AG20443 (cell line): ENCODE measurements at regions not wholly inside any gene's neighbourhood (a gene's known extent, or its start where the extent isn't known, plus 50 kb on each side); places are given as distances from the start of the nearest gene placed in this dataset.
"Not testable (repeated sequence)": the region's sequence is repeated elsewhere in the genome, so short reads cannot be mapped to it uniquely, and the experiment has no call there.

Source experiments
- DNase-seq: peaks from one replicate; pipeline ENCODE4 v3.0.0; 2012; ENCODE audit warnings: low spot score, mixed read lengths

DNA sequence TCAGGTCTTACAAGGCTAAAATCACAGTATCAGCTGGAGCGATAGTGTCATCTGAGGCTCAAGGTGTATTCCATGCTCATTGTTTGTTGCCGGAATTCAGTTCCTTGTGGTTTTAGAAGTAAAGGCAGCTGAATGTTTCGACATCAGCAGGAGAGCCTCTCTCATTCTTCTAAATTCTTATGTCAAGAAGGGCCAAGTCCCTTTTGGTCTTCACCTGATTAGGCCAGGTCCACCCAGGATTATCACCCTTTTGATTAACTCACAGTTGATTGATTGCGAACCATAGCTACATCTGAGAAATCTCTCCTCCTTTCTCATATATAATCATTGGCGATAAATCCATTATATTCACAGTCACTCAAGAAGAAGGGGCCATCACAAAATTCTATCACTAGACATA is 806.7 kb upstream of the PRMT6 start:
- DNase-seq: no peak

DNA sequence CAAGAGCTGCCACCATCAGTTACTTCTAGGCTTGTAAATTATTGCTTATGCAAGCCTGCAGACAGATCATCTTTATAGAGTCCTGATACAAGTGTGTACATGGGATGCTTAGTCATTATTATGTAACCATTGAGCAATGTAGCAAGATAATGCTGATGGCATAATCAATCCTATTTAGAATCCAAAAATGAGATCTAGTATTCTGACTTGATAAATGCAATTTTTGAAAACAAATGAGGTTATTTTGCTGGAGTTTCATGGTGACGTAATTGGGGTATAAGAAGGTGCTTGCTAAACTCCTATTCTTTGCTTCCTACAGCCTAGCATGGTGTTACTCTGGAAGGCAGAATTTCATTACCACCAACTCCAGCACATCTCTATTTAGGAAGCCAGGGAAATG is 801.7 kb upstream of the PRMT6 start:
- DNase-seq: no peak

DNA sequence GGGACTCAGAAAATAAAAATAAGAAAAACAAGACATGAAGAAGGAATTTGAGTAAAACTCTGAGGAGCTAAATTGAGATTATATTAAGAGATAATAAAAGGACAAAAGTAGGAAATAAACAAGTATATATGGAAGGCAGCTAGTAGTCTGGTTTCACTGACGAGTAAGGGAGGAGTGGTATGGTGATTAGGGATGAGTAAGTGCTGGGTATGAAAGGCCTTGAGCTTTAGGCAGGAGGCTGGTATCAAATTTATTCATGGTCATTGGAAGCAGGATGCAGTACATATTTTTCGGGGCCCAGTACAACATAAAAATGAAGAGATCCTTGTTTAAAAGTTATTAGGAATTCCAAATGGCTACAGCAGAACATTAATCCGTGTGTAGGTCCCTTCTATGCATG is 789.7 kb upstream of the PRMT6 start:
- no peak for DNase-seq

DNA sequence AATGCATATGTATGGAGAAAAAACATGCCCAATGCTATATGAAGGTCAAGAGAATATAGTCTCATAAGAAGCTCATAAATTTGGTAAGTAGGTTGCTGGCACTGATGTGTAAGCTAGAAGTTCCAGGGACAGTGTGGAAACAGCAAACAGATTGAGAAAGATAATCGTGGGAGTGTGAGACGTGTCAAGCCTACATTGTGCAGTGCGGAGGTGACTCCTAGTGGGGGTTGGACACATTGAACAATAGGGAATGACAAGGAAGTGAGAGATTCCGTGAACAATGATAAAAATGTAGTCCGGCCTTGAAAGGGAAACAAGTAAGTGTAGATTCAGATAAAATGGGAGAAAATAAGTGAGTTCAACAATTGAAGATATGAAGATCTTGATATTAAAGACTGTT is 788.4 kb upstream of the PRMT6 start:
- peak; percentile 13 for DNase-seq

DNA sequence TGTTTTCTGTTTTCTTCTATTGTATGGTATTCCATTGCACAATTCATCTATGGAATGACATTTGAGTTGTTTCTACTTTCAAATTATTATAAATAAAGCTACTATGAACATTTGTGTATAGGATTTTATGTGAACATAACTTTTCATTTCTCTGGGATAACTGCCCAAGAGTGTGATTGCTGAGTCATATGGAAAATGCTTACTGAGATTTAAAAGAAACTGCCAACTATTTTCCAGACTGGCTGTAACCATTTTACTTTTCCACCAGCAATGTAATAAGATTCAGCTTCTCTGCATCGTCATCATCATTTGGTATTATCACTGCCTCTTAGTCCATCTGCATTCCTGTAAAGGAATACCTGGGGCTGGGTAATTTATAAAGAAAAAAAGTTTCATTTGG is 779.6 kb upstream of the PRMT6 start:
- no peak for DNase-seq

DNA sequence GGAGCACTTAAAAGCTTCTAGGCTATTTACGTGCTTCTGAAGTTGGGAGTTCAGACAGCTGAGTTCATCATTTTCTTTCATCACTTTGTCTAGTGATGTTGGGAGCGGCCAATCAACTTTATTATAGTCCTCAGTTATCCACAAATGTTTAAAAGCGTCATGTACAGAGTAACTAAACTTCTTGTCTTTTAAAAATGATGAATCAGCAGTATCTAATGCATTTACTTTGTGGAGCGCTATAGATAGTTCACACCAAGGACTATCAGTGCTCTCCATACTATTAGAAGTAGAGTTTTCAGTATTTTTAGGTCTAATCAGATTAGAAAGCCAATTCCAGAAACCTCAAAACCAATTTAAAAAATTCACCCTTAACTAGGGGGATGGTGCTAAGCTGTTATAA is 778.7 kb upstream of the PRMT6 start:
- DNase-seq: no peak

DNA sequence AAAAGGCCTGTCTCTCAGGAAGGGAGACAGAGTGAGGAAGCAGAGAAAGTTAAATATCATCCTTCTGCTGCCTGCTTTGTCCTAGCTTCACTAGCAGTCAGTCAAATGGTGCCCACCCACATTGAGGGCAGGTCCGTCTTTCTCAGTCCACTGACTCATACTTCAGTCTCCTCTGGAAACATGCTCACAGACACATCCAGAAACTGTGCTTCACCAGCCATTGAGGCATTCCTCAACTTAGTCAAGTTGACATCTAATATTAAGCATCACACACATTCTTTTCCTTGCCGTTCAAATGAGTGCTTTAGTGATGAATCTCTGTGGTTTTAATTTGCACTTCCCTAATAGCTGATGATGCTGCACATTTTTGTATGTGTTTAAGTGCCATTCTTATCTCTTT is 777.8 kb upstream of the PRMT6 start:
- peak; percentile 14 for DNase-seq

DNA sequence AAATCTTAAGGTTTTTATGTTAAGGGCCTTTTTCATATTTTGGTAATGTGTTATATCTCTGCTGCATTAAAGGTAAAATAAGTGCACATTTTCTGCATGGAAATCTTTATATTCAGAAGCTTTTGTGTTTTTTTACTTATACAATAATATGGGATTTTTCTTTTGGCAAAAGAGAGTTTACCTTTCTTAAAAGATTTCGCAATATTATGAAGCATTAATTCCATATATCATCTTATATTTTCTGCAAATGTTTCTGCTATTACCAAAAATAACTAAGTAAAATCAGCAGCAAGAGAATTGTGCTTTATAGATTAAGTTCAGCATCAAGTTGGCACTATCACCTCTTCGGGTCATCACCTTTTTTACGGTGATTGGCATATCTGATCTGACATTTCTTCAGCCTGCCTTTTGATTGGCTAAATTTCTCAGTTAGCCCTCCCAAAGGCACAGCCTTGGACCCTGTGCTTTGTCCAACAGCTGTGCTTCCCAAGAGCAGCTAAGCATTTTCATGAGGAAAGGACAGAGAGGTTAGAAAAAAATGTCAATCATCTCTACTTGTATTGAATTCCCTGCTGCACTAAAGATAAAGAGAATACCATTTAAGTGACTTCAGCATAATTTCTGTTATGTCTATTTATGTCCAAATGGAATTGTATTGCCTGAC is 767.1 kb upstream of the PRMT6 start:
- no peak for DNase-seq

DNA sequence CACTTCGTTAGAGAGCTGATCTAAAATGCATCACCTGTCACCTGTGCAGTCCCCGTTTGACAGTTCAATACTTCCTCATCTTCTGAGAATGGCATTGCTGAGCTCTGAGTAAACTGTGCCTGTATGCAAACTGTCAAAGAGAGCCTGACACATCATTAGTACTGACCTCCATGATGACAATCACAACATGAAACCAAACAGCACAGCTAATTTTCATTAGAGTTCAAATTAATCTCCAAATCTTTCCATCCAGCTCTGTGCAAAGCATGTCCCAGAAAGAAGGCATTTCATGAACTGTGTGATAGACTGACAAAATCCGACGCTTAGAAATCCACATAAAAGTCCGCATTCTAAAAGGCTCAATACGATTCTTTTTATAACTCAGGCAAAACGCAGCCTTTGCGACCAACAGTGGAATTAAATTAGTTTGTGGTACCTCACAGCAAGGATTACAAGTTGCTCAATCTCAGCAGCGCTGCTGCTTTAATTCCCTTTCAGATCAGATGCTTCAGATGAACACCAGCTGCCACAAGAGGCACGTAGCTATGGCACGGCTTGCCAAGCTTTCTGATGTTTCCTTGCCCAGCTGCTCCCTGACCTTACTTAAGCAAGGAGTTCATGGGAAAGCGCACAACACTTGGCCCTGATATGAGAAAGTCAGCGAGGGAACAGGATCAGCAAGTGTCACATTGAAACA is 765.5 kb upstream of the PRMT6 start:
- no peak for DNase-seq

DNA sequence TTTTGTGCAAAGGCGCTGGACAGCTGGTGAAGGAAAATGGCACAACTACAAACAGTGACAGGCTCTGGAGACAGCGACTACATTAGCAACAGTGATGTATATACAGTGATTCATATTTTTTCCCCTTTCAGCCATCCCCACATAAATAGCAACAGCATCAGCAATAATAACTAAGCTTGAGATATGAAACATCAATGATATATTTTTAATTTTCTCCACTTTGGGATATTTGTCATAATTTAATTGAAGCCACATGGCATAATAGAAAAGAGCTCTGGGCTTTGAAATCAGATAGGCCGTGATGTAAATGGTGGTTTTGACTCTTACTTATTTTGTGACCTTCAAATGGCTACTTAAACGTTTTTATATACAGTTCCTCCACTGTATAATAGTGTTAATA is 764.3 kb upstream of the PRMT6 start:
- no peak for DNase-seq

DNA sequence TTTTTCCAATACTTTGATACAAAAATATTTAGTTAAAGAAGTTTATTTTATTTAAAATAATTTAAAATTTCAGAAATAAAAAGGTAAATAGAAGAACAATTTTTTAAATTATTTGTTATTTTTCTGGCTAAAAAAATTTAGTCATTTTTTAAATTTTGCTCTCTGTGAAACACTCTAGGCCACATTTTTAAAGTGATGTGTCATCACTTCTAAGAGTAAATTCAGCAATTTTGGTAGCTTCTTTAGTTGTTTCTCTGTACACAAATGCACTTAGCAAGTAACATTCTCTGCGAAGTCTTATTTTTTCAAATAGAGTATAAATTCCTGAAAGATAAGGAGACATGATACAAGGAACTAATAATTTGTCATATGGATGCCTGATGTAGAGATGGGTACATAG is 760.0 kb upstream of the PRMT6 start:
- DNase-seq: no peak

DNA sequence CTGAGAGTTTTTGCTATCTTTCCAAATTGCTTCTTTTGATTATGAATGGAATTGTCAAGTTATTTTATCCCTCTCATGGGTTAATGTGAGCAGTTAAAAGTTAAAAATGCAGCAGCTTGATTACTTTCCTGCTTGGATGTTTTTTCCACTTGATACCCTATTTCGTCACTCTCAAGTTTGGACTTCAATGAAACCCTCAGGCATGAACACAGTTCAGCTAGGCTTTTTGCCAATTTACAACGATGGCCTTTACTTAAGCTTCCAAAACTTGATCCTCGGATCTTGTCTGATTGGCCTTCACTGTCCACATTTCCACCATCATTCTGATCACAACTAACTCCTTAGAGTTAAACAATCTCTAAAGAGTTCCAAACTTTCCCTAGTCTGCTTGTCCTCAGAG is 752.4 kb upstream of the PRMT6 start:
- DNase-seq: no peak

DNA sequence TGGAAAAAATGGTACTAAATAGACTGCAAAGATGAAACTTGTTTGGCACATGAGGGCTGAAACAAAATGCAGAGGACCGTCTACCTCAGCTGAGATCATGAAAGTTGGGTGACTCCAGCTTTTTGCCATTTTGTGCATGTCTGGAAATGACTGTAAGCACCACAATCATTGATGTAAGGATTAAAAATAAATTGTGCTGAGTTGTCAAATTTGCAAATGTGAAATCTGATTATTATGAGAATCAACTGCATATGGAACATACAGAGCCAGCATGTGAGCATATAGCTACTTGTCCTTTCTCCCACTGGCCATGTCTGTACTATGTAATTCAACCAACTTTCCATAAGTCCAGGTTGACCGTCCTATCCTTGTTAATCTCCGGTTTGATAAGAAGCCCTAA is 736.9 kb upstream of the PRMT6 start:
- DNase-seq: no peak

DNA sequence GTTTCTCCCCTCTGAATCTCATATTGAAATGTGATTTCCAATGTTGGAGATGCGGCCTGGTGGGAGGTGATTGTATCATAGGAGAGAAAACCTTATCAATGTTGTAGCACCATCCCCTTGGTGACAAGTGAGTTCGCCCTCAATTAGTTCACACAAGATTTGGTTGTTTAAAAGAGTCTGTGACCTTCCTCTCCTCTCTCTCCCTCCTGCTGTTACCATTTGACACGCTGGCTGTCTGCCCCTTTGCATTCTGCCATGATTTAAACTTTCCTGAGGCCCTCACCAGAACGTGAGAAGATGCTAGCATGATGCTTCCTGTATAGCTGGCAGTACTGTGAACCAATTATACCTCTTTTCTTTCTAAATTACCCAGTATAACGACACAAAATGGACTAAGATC is 730.9 kb upstream of the PRMT6 start:
- no peak for DNase-seq

DNA sequence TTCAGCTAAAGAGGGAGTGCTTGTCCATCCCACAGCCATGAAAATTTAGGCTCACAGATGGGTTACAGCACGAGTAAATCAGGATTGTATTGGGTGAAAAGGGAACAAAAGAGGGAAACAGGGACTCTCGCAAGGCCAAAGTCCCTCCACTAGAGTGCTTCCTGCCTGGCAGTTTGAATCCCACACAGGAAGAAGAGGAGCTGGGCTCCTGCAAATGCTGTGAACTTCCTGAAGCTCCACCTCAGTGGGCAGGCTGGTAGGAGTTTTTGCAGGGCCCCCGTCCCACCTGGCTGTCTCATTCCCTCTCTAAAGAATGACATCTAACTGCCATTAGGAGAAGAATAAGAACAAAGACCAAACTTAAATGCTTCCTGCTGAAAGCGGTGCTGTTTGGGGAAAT is 712.0 kb upstream of the PRMT6 start:
- DNase-seq: no peak

DNA sequence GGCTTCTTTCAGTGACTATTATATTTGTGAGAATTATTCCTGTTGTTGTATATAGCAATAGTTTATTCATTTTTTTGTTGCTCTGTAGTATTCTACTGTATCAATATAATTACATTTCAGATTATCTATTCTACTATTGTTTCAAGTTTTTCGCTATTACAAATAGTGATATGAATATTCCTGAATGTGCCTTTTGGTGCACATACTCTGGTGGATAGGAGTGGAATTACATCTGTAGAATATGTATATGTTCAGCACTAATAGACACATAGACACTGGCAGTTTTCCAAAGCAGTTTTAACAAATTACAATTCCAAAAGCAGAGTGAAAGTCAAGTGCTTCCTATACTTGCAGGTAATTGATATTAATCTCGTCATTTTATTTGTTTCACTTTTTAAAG is 696.2 kb upstream of the PRMT6 start:
- no peak for DNase-seq

DNA sequence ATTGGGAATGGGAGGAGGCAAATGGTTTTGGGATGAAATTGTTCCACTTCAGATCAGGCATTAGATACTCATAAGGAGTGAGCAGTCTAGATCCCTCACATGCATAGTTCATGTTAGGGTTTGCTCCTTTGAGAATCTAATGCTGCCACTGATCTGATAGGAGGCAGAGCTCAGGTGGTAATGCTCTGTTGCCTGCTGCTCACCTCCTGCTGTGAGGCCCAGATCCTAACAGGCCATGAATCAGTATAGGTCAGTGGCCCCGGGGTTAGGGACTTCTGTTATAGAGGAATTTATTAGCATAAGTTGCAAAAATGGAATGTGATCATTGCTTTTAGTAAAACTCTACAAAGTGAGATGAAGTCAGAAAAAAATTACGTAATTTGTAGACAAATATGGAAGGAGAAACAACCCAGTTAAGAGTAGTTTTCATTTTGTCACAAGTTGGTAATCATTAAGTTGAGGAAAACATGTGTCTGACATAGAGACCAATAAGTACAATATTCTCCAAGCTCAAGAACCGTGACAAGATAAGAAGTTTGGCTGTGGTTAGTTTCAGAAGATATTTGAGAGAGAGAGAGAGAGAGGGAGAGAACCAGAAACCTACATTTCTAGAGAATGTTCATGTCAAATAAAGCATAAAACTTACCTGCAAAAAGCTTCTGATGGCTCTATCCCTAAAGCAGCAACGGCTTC is 689.7 kb upstream of the PRMT6 start:
- no peak for DNase-seq

DNA sequence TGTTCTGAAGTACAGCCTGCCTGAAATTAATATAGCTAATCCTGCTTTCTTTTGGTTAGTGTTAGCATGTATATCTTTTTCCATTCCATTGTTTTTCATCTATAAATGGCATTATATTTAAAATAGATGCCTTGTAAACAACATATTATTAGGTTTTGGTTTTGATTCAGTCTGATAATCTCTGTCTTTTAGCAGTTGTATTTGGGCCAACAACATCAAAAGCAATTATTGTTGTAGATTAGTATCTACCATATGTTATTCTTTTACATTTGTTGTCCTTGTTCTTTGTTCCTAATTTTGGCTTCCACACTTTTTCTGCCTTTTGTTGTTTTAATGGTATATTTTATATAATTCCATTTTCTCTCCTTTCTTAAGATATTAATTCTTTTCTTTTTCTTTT is 678.2 kb upstream of the PRMT6 start:
- no peak for DNase-seq

DNA sequence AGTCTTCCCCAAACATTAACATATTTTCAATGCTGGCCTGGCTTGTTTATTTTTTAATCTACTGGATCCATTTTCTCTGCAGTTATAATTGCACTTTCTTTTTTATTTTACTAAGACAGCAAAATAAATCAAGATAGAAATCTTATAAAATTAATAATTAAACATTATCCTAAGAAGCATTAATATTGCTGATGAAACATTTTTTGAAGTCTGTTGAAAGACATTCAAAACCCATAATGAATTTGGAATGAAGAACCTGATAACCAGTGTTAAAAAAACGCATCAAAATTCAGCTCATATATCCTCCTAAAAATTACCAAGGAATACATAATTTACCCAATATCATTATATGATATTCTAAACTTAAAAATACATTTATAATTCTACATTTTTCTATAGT is 675.7 kb upstream of the PRMT6 start:
- no peak for DNase-seq

DNA sequence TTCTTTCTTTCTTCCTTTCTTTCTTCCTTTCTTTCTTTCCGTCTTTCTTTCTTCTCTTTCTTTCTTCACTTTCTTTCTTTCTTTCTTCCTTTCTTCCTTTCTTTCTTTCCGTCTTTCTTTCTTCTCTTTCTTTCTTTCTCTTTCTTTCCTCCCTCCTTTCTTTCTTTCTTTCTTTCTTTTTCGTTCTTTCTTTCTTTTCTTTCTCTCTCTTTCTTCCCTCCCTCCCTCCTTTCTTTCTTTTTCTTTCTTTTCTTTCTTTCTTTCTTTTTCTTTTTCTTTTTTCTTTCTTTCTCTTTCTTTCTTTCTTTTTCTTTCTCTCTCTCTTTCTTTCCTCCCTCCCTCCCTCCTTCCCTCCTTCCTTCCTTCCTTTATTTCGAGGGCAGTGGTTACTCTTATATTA is 667.3 kb upstream of the PRMT6 start:
- not testable (repeated sequence) for DNase-seq

DNA sequence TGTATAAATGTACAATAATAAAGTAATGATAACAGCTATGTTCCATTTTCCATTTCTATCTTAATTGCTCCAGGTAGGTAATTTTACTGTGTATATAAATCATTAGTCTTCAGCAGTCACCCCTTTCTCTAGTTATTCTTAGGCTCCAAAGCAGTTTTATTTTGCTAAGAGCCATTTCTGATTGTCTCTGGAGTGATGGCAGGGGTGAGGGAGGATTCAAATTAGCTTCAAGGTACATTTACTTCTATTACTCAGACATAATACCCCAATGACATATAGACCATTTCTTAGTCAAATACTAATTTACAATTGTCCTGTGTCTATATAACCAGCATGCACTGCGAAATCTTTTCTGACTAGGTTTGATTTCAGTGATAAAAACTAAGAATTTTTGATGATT is 663.4 kb upstream of the PRMT6 start:
- DNase-seq: no peak

DNA sequence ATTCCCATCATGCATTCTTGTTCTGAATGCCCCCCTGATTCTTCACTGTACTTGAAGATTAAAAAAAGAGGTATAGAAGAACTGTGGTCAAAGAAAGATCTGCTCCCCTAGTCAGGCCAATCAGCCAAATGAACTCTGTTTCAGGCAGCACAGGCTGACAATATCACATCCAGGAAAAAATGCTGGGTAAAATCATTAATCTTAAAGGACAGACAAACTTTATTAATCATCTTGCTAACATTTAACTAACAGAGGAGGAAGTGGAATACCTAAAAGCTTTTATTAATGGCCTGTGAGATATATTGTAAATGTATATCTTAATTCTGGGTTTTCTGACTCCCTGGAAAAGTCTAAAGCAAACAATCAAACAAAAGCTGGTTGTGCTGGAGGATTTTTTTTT is 660.5 kb upstream of the PRMT6 start:
- no peak for DNase-seq

DNA sequence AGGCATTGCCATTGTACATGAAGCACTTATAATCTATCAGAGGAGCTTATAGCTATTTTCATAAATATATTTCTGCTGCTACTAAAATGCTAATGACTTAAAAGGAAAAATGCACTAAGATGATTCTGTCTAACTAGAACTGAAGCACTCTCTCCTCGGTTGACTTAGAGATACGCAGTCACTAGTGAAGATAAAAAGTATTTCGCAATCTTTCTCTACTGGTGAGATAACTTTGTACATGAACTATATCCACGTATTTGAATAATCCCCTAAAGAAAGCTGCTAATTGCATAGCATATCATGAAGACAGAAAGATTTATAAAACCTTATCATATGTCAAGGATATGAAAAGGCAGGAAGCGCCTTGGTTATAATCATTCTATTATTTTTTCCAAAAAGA is 658.1 kb upstream of the PRMT6 start:
- DNase-seq: no peak

DNA sequence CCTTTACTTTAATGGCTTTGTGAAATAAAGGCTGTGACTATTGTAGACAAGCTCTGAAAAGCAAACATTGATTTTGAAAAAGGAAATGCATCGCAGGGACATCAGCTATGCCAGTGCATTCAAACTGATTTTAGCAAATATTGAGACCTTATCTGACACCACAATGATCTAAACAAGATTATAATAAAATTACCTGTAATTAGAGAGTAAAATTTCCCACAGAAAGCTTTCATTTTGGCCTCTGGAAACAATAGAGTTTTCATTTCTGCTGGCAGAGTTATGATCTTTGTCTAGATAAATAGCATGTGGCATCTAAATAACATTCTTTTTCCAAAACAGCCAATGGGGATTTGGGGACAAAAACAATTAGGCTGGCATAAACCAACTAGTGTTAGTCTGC is 650.4 kb upstream of the PRMT6 start:
- no peak for DNase-seq
